Endothelial cell of umbilical vein (primary cell): ENCODE measurements at regions not wholly inside any gene's neighbourhood (a gene's known extent, or its start where the extent isn't known, plus 50 kb on each side); places are given as distances from the start of the nearest gene placed in this dataset.

Experiments
- BruUV-seq: library from RNA; stranded (reverse); fragments of 400-500 nt; replicated peaks from 2 replicates; lab custom pipeline; 2021; lab: Mats Ljungman, UMichigan
- CTCF ChIA-PET: fragments of 300-600, 350-600 bp; sonication (Branson Sonifier 250); formaldehyde crosslinking; loops from one replicate; lab custom pipeline; 2021; ENCODE audit warnings: antibody characterized with exemption, inconsistent platforms; lab: Charles Lee
- POLR2A ChIA-PET: fragments of 300-600, 350-600 bp; sonication (Branson Sonifier 250); formaldehyde crosslinking; loops from one replicate; lab custom pipeline; 2021; ENCODE audit warnings: antibody characterized with exemption, inconsistent platforms; lab: Charles Lee
- DNase-seq: peaks from one replicate; pipeline ENCODE4 v3.0.0-alpha.2; 2011; ENCODE audit warnings: low read depth, low spot score
- FAIRE-seq: peaks from 2 replicates; lab custom pipeline; 2011; peaks lifted over from hg19 to GRCh38; lab: Jason Lieb, UNC
- H2AFZ ChIP-seq: 2 replicates; pipeline ENCODE4 v1.6.0; 2012; ENCODE audit warnings: low read depth, low read length, control low read depth, inconsistent platforms
- H3K27ac ChIP-seq: 2 replicates; pipeline ENCODE4 v1.5.1; 2011; ENCODE audit warnings: low read depth, mild to moderate bottlenecking, control low read depth, low read length, moderate library complexity; ENCODE audit not compliant: insufficient read depth
- H3K27me3 ChIP-seq, 2 experiments: 2 replicates each; pipeline versions ENCODE4 v1.6.0 to v1.6.1; 2011; ENCODE audit warnings: low read length in 2 of 2, mixed read lengths in 1 of 2; ENCODE audit not compliant: control insufficient read depth in 2 of 2, insufficient read depth in 2 of 2
- H3K36me3 ChIP-seq, 2 experiments: 2 replicates in 1 of 2; 3 replicates in 1 of 2; pipeline ENCODE4 v1.5.1; 2011; ENCODE audit warnings: low read length in 2 of 2, mild to moderate bottlenecking in 1 of 2, moderate library complexity in 1 of 2; ENCODE audit not compliant: control insufficient read depth in 2 of 2, insufficient read depth in 2 of 2; ENCODE audit errors: extremely low read depth in 1 of 2
- H3K4me1 ChIP-seq: 3 replicates; pipeline ENCODE4 v1.5.1; 2011; ENCODE audit warnings: mild to moderate bottlenecking, low read length; ENCODE audit not compliant: control insufficient read depth, insufficient read depth; ENCODE audit errors: extremely low read depth
- H3K4me2 ChIP-seq: 2 replicates; pipeline ENCODE4 v1.6.1; 2011; ENCODE audit warnings: low read length, control low read depth, mixed read lengths; ENCODE audit not compliant: insufficient read depth
- H3K4me3 ChIP-seq, 3 experiments: fragments of 200-600 bp in 1 of 3; sonication (generic), shearing (Covaris generic) in 1 of 3; replicated peaks in 1 of 3; 2 replicates each; pipeline ENCODE4 v1.5.1; 2011 to 2016; ENCODE audit warnings: control low read depth in 3 of 3, low read length in 3 of 3, mild to moderate bottlenecking in 2 of 3, inconsistent platforms in 1 of 3, low read depth in 1 of 3, moderate library complexity in 1 of 3; ENCODE audit not compliant: insufficient read depth in 1 of 3
- H3K79me2 ChIP-seq: 2 replicates; pipeline ENCODE4 v1.6.0; 2012; ENCODE audit warnings: low read length, inconsistent platforms; ENCODE audit not compliant: control insufficient read depth, insufficient read depth
- H3K9ac ChIP-seq: replicated peaks from 2 replicates; pipeline ENCODE3; 2011; ENCODE audit warnings: low read length, control low read depth; ENCODE audit not compliant: insufficient read depth; ENCODE audit errors: extremely low read depth
- H3K9me1 ChIP-seq: replicated peaks from 3 replicates; pipeline ENCODE4 v1.6.0; 2011; ENCODE audit warnings: mild to moderate bottlenecking, low read length; ENCODE audit not compliant: control insufficient read depth, insufficient read depth; ENCODE audit errors: extremely low read depth
- H3K9me3 ChIP-seq: replicated peaks from 2 replicates; pipeline ENCODE4 v1.5.1; 2012; ENCODE audit warnings: low read length, inconsistent platforms; ENCODE audit not compliant: control insufficient read depth, insufficient read depth
- H4K20me1 ChIP-seq: replicated peaks from 2 replicates; pipeline ENCODE3; 2011; ENCODE audit warnings: mild to moderate bottlenecking, low read length; ENCODE audit not compliant: control insufficient read depth, insufficient read depth; ENCODE audit errors: extremely low read depth
- CTCF ChIP-seq, 2 donors: IDR thresholded peaks; 1 replicate in 1 of 2; 2 replicates in 1 of 2; pipeline ENCODE4 v1.5.1; 2011; ENCODE audit warnings: low read length in 2 of 2, mild to moderate bottlenecking in 2 of 2, moderate library complexity in 2 of 2, control low read depth in 1 of 2, inconsistent platforms in 1 of 2, low read depth in 1 of 2; ENCODE audit not compliant: insufficient read depth in 1 of 2; ENCODE audit errors: extremely low read depth in 1 of 2
- EZH2 ChIP-seq: IDR thresholded peaks from 2 replicates; pipeline ENCODE4 v1.6.1; 2012; ENCODE audit warnings: borderline replicate concordance, low read depth, mild to moderate bottlenecking, moderate library complexity, low read length, inconsistent platforms; ENCODE audit not compliant: severe bottlenecking
- FOS ChIP-seq: IDR thresholded peaks from 2 replicates; pipeline ENCODE4 v1.6.1; 2011; ENCODE audit warnings: mild to moderate bottlenecking, low read length, moderate library complexity, borderline replicate concordance; ENCODE audit not compliant: insufficient read depth
- GATA2 ChIP-seq: IDR thresholded peaks from 2 replicates; pipeline ENCODE4 v1.7.0; 2011; ENCODE audit warnings: low read depth, mild to moderate bottlenecking, moderate library complexity, mixed read lengths, low read length; ENCODE audit not compliant: insufficient read length, insufficient read depth
- JUN ChIP-seq: IDR thresholded peaks from 2 replicates; pipeline ENCODE4 v1.6.1; 2011; ENCODE audit warnings: borderline replicate concordance, low read depth; ENCODE audit not compliant: insufficient read length, insufficient read depth
- MYC ChIP-seq: IDR thresholded peaks from one replicate; pipeline ENCODE4 v1.6.1; 2011; ENCODE audit warnings: mild to moderate bottlenecking, low read depth, low read length
- POLR2A ChIP-seq: IDR thresholded peaks from 2 replicates; pipeline ENCODE4 v1.6.1; 2012; ENCODE audit warnings: low read depth, mild to moderate bottlenecking, control low read depth, low read length
- POLR2AphosphoS5 ChIP-seq: IDR thresholded peaks from 2 replicates; pipeline ENCODE4 v1.6.1; 2012; ENCODE audit warnings: low read depth, mild to moderate bottlenecking, control low read depth, low read length, moderate library complexity; ENCODE audit not compliant: insufficient read depth
- dilution Hi-C: fragments of 300-500 bp; cut with MboI; formaldehyde crosslinking; loops from one replicate; pipeline ENCODE4 v1.15.0; 2019; ENCODE audit warnings: low sequenced_read_pairs; ENCODE audit not compliant: extremely low pct_ligation_motif_present
- intact Hi-C: fragments of 100-400 bp; cut with micrococcal nuclease; formaldehyde crosslinking; loops from one replicate; pipeline ENCODE4 v1.10.0; 2022
- TF ChIP-seq, protein P1 (sequence below): IDR thresholded peaks from 2 replicates; pipeline ENCODE4 v1.6.1; 2011; ENCODE audit not compliant: insufficient read depth, insufficient read length

DNA sequence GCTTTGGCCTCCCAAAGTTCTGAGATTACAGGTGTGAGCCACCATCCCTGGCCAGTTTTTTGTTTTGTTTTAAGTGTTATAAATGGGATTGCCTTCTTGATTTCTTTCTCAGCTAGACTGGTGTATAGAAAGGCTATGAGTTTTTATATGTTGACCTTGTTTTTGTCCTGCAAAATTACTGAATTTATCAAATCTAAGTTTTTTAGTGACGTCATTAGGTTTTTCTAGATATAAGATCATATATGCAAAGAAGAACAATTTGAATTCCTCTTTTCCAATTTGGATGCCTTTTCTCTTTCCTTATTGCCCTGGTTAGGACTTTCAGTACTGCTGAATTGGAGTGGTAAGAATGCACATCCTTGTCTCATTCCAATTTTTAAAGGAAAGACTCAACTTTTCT is 81.3 kb upstream of the MOCS1 start:
- Histone ChIP-seq H3K4me2 (no peak overlapping the region), H3K9me3 (no peaks in the 10 kb centered on the region), H3K4me1 (no peaks in the 10 kb centered on the region), H3K9ac (no peak overlapping the region), H3K4me3 (no peak overlapping the region), H3K27ac (no peak overlapping the region), H4K20me1 (no peaks in the 10 kb centered on the region), H2AFZ (no peak overlapping the region), H3K9me1 (no peaks in the 10 kb centered on the region), H3K79me2 (no peaks in the 10 kb centered on the region), H3K36me3 (no peaks in the 10 kb centered on the region), H3K27me3 (no peaks in the 10 kb centered on the region)
- ChIA-PET CTCF (no interaction called here), POLR2A (no interaction called here)
- intact Hi-C loops, result no loop called here
- DNase-seq (no peak), FAIRE-seq (no peak)
- no TSS peak for BruUV-seq
- dilution Hi-C loops, result no loop called here
- TF ChIP-seq CTCF (IDR thresholded peaks at IDR 0.05; ENCODE audit: extremely low read depth in 1 of 2, insufficient read depth in 1 of 2, low read depth in 1 of 2, low read length in 2 of 2) (no peak), POLR2A (no peak), POLR2AphosphoS5 (no peak), JUN (no peak), EZH2 (no peak), FOS (no peak), GATA2 (no peak), MYC (no peak)
- TF ChIP-seq, protein P1, sequence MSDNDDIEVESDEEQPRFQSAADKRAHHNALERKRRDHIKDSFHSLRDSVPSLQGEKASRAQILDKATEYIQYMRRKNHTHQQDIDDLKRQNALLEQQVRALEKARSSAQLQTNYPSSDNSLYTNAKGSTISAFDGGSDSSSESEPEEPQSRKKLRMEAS, result no peak
